HG03565 (cell line): ENCODE measurements at regions not wholly inside any gene's neighbourhood (a gene's known extent, or its start where the extent isn't known, plus 50 kb on each side); places are given as distances from the start of the nearest gene placed in this dataset.

Experiments
- ATAC-seq: cut with Tn5 transposase; IDR thresholded peaks from one replicate; pipeline ENCODE4 v1.9.1; 2021; ENCODE audit warnings: mild to moderate bottlenecking, moderate library complexity; ENCODE audit not compliant: unreplicated experiment

DNA sequence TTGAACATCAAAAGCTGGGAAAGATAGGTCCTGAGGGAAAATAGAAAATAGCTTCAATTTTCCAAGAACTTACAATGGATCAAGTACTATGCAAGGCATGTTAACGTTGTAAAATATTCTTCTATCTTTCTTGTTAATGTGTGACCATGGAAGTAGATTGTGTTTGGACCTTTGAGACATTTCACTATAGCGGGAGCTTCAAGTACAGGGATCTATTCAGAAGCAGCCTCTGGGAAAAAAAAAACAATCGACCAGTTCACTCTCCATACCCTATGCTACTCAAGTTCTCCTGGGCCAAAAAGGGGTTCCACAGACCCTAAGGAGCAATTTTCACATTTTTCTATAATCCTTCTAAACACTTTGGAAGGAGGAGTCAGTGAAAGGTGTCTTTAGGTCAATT, 54.1 kb upstream of the ATP10B start:
- ATAC-seq: no peak

DNA sequence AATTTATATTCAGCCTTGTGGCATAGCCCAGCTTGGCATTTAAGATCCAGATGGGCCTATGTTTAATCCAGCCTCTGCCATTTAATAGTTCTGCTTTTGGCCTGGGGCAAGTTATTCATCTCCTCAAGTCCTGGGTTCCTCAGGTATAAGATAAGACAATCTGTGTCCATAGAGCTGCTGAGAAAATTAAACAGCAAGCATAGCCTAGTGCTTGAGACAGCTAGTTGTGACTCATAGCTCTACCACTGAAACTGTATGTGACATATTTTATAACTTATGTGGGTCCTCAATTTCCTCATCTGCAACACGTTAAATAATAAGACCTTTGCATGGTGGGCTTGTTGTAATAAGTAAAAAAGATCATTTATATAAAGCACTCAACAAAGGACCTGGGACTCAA, 53.3 kb upstream of the ATP10B start:
- ATAC-seq: no peak

DNA sequence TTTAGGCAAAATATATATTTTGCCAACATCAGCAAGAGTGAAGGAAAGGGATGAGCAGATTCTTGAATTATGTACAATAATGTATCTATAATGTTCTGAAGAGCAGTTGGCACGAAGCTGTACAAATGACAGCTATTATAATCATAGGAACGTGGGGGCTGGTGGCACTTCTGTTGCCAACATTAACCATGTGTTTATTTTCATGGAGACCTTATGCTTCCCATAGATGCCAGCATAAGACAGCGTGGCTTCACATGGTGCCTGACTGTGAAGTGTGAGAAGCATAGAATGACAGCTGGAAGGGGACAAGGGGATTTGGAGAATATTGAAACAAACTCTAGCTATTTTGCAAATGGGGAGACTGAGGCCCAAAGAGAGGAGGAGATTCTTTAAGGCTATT, 52.6 kb upstream of the ATP10B start:
- ATAC-seq: no peak

DNA sequence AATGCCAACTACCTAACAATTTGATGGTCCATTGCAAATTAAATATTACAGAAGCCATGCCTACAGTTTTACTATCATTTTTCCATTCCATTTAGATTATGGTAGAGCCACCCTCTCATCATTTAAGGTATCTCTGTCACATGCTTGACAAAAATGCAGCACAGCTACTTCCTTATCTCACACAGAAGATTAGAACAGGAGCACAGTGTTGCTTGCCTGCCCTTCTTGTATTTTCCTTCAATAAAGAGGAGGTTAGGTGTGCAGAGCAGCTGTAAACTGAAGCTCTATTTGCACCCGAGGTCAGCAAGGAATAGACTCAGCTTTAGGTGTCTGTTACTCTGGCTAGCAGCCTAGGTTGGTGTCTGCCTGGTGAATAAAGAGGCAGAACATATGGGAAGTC, 51.5 kb upstream of the ATP10B start:
- ATAC-seq: no peak

GRCh38 chr5:160903076-160903475, 51.1 kb upstream of the ATP10B start:
- ATAC-seq: no peak
